Keratinocyte (primary cell): ENCODE measurements at regions not wholly inside any gene's neighbourhood (a gene's known extent, or its start where the extent isn't known, plus 50 kb on each side); places are given as distances from the start of the nearest gene placed in this dataset.

Source experiments
- EZH2 ChIP-seq: IDR thresholded peaks from one replicate; pipeline ENCODE4 v1.6.1; 2012; ENCODE audit warnings: inconsistent platforms, mild to moderate bottlenecking, low read length, moderate library complexity
- TF ChIP-seq, protein P1 (sequence below), 3 experiments: IDR thresholded peaks in 1 of 3; conservative IDR thresholded peaks in 1 of 3; optimal IDR thresholded peaks in 1 of 3; 2 replicates in 2 of 3; 3 replicates in 1 of 3; pipeline versions ENCODE3 to v1.5.1; 2011; ENCODE audit warnings: low read length in 3 of 3, mild to moderate bottlenecking in 3 of 3, moderate library complexity in 2 of 3, control low read depth in 1 of 3, inconsistent platforms in 1 of 3; ENCODE audit not compliant: insufficient read depth in 2 of 3; ENCODE audit errors: extremely low read depth in 1 of 3

DNA sequence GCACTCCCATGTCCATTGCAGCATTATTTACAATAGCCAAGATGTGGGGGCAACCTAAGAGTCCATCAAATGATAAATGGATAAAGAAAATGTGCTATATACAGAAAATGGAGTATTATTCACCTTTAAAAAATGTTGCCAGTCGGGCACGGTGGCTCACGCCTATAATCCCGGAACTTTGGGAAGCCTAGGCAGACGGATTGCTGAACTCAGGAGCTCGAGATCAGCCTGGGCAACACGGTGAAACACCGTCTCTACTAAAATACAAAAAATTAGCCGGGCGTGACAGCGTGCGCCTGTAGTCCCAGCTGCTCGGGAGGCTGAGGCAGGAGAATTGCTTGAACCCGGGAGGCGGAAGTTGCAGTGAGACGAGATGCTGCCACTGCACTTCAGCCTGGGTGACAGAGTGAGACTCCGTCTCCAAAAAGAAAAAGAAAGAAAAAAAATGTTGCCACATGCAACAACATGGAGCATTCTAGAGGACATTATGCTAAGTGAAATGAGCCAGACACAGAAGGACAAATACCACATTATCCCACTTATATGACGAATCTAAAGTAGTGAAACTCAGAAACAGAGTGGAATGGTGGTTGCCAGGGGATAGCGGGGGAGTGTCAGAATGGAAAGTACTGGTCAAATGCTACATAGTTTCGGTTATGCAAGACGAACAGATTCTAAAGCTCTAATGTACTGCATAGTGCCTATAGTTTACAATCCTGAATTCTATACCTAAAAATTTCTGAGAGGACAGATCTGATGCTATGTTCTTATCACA, 1385.6 kb upstream of the TMEFF2 start:
- TF ChIP-seq EZH2 = no peak
- TF ChIP-seq, protein P1, sequence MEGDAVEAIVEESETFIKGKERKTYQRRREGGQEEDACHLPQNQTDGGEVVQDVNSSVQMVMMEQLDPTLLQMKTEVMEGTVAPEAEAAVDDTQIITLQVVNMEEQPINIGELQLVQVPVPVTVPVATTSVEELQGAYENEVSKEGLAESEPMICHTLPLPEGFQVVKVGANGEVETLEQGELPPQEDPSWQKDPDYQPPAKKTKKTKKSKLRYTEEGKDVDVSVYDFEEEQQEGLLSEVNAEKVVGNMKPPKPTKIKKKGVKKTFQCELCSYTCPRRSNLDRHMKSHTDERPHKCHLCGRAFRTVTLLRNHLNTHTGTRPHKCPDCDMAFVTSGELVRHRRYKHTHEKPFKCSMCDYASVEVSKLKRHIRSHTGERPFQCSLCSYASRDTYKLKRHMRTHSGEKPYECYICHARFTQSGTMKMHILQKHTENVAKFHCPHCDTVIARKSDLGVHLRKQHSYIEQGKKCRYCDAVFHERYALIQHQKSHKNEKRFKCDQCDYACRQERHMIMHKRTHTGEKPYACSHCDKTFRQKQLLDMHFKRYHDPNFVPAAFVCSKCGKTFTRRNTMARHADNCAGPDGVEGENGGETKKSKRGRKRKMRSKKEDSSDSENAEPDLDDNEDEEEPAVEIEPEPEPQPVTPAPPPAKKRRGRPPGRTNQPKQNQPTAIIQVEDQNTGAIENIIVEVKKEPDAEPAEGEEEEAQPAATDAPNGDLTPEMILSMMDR (optimal IDR thresholded peaks at IDR 0.05 in 1 of 3, IDR thresholded peaks at IDR 0.05 in 1 of 3, conservative IDR thresholded peaks at IDR 0.05 in 1 of 3; ENCODE audit: extremely low read depth in 1 of 3, insufficient read depth in 2 of 3, low read length in 3 of 3) = no peak
